GM23338 (cell line): ENCODE measurements at regions not wholly inside any gene's neighbourhood (a gene's known extent, or its start where the extent isn't known, plus 50 kb on each side); places are given as distances from the start of the nearest gene placed in this dataset.

Source experiments
- CREB1 ChIP-seq: fragments of 250-450 bp; sonication (Bioruptor Pico); IDR thresholded peaks from 2 replicates; pipeline ENCODE4 v1.5.0; 2020; ENCODE audit warnings: low read depth, mild to moderate bottlenecking, moderate library complexity
- EZH2 ChIP-seq: fragments of 200-600 bp; sonication (generic); IDR thresholded peaks from one replicate; pipeline ENCODE4 v1.8.0; 2017; ENCODE audit warnings: antibody characterized with exemption, mild to moderate bottlenecking, low read depth; ENCODE audit not compliant: unreplicated experiment
- EZH2phosphoT487 ChIP-seq: fragments of 200-600 bp; sonication (generic); IDR thresholded peaks from one replicate; pipeline ENCODE4 v1.8.1; 2018; ENCODE audit warnings: antibody characterized with exemption; ENCODE audit not compliant: unreplicated experiment
- JUNB ChIP-seq: IDR thresholded peaks from one replicate; pipeline ENCODE4 v1.6.1; 2016; ENCODE audit warnings: antibody characterized with exemption; ENCODE audit not compliant: unreplicated experiment
- NANOG ChIP-seq: IDR thresholded peaks from 2 replicates; pipeline ENCODE4 v1.6.1; 2016; ENCODE audit warnings: antibody characterized with exemption, borderline replicate concordance
- POLR2AphosphoS5 ChIP-seq: IDR thresholded peaks from 2 replicates; pipeline ENCODE4 v1.6.1; 2016; ENCODE audit warnings: antibody characterized with exemption, low read depth
- ZNF114 ChIP-seq: fragments of 250-450 bp; sonication (Bioruptor Pico); IDR thresholded peaks from 2 replicates; pipeline ENCODE4 v1.5.0; 2020; ENCODE audit warnings: mild to moderate bottlenecking, moderate library complexity
- TF ChIP-seq, protein P1 (sequence below), 2 experiments: fragments of 200-600 bp in 1 of 2; sonication (generic) in 1 of 2; conservative IDR thresholded peaks; 2 replicates each; pipeline versions ENCODE4 v1.5.1 to v1.6.1; 2016 to 2017; ENCODE audit warnings: antibody characterized with exemption in 2 of 2, low read depth in 2 of 2, mild to moderate bottlenecking in 2 of 2, moderate library complexity in 1 of 2
- TF ChIP-seq, protein P2 (sequence below): IDR thresholded peaks from one replicate; pipeline ENCODE4 v1.6.1; 2018; ENCODE audit warnings: antibody characterized with exemption; ENCODE audit not compliant: unreplicated experiment
- TF ChIP-seq, protein P3 (sequence below): IDR thresholded peaks from 2 replicates; pipeline ENCODE4 v1.6.1; 2016; ENCODE audit warnings: antibody characterized with exemption

DNA sequence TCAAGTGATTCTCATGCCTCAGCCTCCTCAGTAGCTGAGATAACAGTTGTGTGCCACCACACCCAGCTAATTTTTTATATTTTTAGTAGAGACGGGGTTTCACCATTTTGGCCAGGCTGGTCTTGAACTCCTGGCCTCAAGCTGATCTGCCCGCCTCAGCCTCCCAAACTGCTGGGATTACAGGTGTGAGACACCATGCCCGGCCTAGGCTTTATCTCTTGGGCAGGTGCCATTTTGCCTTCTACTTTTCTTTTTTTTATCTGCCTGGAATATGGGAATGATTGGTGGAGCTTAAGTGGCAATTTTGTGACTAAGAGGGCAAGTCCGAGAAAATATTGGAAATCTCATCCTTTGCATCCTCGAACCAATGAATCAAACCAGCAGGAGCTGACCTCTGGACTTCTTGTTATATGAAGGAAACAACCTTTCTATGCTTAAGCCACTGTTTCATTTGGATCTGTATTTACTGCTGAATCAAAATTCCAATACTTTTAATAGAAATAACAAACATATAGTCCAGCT, 128.9 kb upstream of the ZNF217 start:
- TF ChIP-seq, protein P1, sequence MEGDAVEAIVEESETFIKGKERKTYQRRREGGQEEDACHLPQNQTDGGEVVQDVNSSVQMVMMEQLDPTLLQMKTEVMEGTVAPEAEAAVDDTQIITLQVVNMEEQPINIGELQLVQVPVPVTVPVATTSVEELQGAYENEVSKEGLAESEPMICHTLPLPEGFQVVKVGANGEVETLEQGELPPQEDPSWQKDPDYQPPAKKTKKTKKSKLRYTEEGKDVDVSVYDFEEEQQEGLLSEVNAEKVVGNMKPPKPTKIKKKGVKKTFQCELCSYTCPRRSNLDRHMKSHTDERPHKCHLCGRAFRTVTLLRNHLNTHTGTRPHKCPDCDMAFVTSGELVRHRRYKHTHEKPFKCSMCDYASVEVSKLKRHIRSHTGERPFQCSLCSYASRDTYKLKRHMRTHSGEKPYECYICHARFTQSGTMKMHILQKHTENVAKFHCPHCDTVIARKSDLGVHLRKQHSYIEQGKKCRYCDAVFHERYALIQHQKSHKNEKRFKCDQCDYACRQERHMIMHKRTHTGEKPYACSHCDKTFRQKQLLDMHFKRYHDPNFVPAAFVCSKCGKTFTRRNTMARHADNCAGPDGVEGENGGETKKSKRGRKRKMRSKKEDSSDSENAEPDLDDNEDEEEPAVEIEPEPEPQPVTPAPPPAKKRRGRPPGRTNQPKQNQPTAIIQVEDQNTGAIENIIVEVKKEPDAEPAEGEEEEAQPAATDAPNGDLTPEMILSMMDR (conservative IDR thresholded peaks at IDR 0.05; ENCODE audit: low read depth in 2 of 2) = no peak
- no peak for TF ChIP-seq EZH2
- no peak for TF ChIP-seq JUNB
- no peak for TF ChIP-seq POLR2AphosphoS5
- no peak for TF ChIP-seq CREB1 (CRISPR knock-in tag)
- no peak for TF ChIP-seq ZNF114 (CRISPR knock-in tag)
- no peak for TF ChIP-seq NANOG
- TF ChIP-seq, protein P2, sequence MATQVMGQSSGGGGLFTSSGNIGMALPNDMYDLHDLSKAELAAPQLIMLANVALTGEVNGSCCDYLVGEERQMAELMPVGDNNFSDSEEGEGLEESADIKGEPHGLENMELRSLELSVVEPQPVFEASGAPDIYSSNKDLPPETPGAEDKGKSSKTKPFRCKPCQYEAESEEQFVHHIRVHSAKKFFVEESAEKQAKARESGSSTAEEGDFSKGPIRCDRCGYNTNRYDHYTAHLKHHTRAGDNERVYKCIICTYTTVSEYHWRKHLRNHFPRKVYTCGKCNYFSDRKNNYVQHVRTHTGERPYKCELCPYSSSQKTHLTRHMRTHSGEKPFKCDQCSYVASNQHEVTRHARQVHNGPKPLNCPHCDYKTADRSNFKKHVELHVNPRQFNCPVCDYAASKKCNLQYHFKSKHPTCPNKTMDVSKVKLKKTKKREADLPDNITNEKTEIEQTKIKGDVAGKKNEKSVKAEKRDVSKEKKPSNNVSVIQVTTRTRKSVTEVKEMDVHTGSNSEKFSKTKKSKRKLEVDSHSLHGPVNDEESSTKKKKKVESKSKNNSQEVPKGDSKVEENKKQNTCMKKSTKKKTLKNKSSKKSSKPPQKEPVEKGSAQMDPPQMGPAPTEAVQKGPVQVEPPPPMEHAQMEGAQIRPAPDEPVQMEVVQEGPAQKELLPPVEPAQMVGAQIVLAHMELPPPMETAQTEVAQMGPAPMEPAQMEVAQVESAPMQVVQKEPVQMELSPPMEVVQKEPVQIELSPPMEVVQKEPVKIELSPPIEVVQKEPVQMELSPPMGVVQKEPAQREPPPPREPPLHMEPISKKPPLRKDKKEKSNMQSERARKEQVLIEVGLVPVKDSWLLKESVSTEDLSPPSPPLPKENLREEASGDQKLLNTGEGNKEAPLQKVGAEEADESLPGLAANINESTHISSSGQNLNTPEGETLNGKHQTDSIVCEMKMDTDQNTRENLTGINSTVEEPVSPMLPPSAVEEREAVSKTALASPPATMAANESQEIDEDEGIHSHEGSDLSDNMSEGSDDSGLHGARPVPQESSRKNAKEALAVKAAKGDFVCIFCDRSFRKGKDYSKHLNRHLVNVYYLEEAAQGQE = no peak
- TF ChIP-seq, protein P3, sequence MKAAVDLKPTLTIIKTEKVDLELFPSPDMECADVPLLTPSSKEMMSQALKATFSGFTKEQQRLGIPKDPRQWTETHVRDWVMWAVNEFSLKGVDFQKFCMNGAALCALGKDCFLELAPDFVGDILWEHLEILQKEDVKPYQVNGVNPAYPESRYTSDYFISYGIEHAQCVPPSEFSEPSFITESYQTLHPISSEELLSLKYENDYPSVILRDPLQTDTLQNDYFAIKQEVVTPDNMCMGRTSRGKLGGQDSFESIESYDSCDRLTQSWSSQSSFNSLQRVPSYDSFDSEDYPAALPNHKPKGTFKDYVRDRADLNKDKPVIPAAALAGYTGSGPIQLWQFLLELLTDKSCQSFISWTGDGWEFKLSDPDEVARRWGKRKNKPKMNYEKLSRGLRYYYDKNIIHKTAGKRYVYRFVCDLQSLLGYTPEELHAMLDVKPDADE = no peak
- no peak for TF ChIP-seq EZH2phosphoT487
